ENCODE measurements at regions not wholly inside any gene's neighbourhood (a gene's known extent, or its start where the extent isn't known, plus 50 kb on each side); places are given as distances from the start of the nearest gene placed in this dataset.

GRCh38 chr10:78186572-78186971, 152.9 kb downstream of the RPS24 start:
- no peak for DNase-seq (ENCODE audit: low read depth in 2 of 2)

GRCh38 chr10:78187371-78187770, 153.7 kb downstream of the RPS24 start:
- no peak for DNase-seq (ENCODE audit: low read depth in 2 of 2)

- DNase-seq (ENCODE audit: low read depth in 2 of 2), result no peak
These were observed 154.8 kb downstream of the RPS24 start for GRCh38 chr10:78188446-78188845.

- no peak for DNase-seq (ENCODE audit: low read depth in 2 of 2)
These were observed 156.6 kb downstream of the RPS24 start for GRCh38 chr10:78190051-78190825.

GRCh38 chr10:78191301-78191700, 157.6 kb downstream of the RPS24 start:
- DNase-seq (ENCODE audit: low read depth in 2 of 2), result no peak

GRCh38 chr10:78193189-78193588, 159.5 kb downstream of the RPS24 start:
- DNase-seq (ENCODE audit: low read depth in 2 of 2), result no peak

- DNase-seq (ENCODE audit: low read depth in 2 of 2), result no peak
These were observed 160.4 kb downstream of the RPS24 start for GRCh38 chr10:78194050-78194449.

- DNase-seq (ENCODE audit: low read depth in 2 of 2), result no peak
These were observed 161.1 kb downstream of the RPS24 start for GRCh38 chr10:78194539-78195402.

GRCh38 chr10:78196396-78196795, 162.7 kb downstream of the RPS24 start:
- DNase-seq (ENCODE audit: low read depth in 2 of 2), result no peak

GRCh38 chr10:78196964-78197363, 163.3 kb downstream of the RPS24 start:
- DNase-seq (ENCODE audit: low read depth in 2 of 2), result no peak

GRCh38 chr10:78197628-78198272, 164.1 kb downstream of the RPS24 start:
- DNase-seq (ENCODE audit: low read depth in 2 of 2), result no peak

- DNase-seq (ENCODE audit: low read depth in 2 of 2), result no peak
These were observed 165.5 kb downstream of the RPS24 start for GRCh38 chr10:78199005-78199725.

GRCh38 chr10:78199759-78200158, 166.1 kb downstream of the RPS24 start:
- DNase-seq (ENCODE audit: low read depth in 2 of 2), result no peak

- no peak for DNase-seq (ENCODE audit: low read depth in 2 of 2)
These were observed 167.0 kb downstream of the RPS24 start for GRCh38 chr10:78200686-78201085.

- no peak for DNase-seq (ENCODE audit: low read depth in 2 of 2)
These were observed 168.7 kb downstream of the RPS24 start for GRCh38 chr10:78202386-78202785.

GRCh38 chr10:78203915-78204818, 170.5 kb downstream of the RPS24 start:
- DNase-seq (ENCODE audit: low read depth in 2 of 2), result no peak

- no peak for DNase-seq (ENCODE audit: low read depth in 2 of 2)
These were observed 171.9 kb downstream of the RPS24 start for GRCh38 chr10:78205457-78206016.

- DNase-seq (ENCODE audit: low read depth in 2 of 2), result no peak
These were observed 173.6 kb downstream of the RPS24 start for GRCh38 chr10:78207216-78207615.

GRCh38 chr10:78207776-78208175, 174.1 kb downstream of the RPS24 start:
- DNase-seq (ENCODE audit: low read depth in 2 of 2), result no peak

GRCh38 chr10:78209970-78210369, 176.3 kb downstream of the RPS24 start:
- DNase-seq (ENCODE audit: low read depth in 2 of 2), result no peak
